Breast epithelium (tissue), 4 donors: ENCODE measurements at regions not wholly inside any gene's neighbourhood (a gene's known extent, or its start where the extent isn't known, plus 50 kb on each side); places are given as distances from the start of the nearest gene placed in this dataset.

ENCODE experiments used
- DNase-seq, 2 donors: peaks; one replicate each; pipeline ENCODE4 v3.0.0-alpha.2; 2019; ENCODE audit warnings: low spot score in 2 of 2
- H3K27ac ChIP-seq, 2 donors: fragments of 200-600 bp; sonication (generic) in 1 of 2; one replicate each; pipeline ENCODE4 v1.5.1; 2016 to 2019; ENCODE audit warnings: mild to moderate bottlenecking in 1 of 2
- H3K27me3 ChIP-seq, 2 donors: fragments of 200-600 bp; sonication (generic) in 1 of 2; one replicate each; pipeline versions ENCODE4 v1.5.1 to v1.6.0; 2017 to 2019; ENCODE audit warnings: control low read depth in 1 of 2, mild to moderate bottlenecking in 1 of 2
- H3K36me3 ChIP-seq: fragments of 200-600 bp; one replicate; pipeline ENCODE4 v1.5.1; 2019
- H3K4me1 ChIP-seq, 2 donors: fragments of 200-600 bp; sonication (generic); one replicate each; pipeline ENCODE4 v1.5.1; 2016 to 2019; ENCODE audit warnings: control low read depth in 1 of 2
- H3K4me3 ChIP-seq, 3 donors: fragments of 200-600 bp; sonication (generic); 1 replicate in 2 of 3; 2 replicates in 1 of 3; pipeline ENCODE4 v1.5.1; 2016 to 2019; ENCODE audit warnings: mild to moderate bottlenecking in 3 of 3, moderate library complexity in 2 of 3
- H3K9me3 ChIP-seq, 2 donors: fragments of 200-600 bp; sonication (generic) in 1 of 2; one replicate each; pipeline ENCODE4 v1.5.1; 2016 to 2019; ENCODE audit warnings: control low read depth in 1 of 2
- CTCF ChIP-seq, 3 donors: fragments of 450-650 bp; IDR thresholded peaks; one replicate each; pipeline ENCODE4 v1.5.1; 2016 to 2017; ENCODE audit warnings: antibody characterized with exemption in 3 of 3, mild to moderate bottlenecking in 3 of 3, moderate library complexity in 3 of 3
- POLR2A ChIP-seq: fragments of 450-650 bp; IDR thresholded peaks from one replicate; pipeline ENCODE4 v1.6.1; 2016; ENCODE audit warnings: antibody characterized with exemption, mild to moderate bottlenecking, moderate library complexity
- POLR2AphosphoS5 ChIP-seq, 3 donors: sonication (generic); formaldehyde crosslinking; IDR thresholded peaks; one replicate each; pipeline ENCODE4 v1.6.1; 2017; ENCODE audit warnings: antibody characterized with exemption in 3 of 3
- intact Hi-C: fragments of 100-400 bp; cut with DNase I; formaldehyde crosslinking; loops from one replicate; pipeline ENCODE4 v1.15.1; 2023; ENCODE audit warnings: low total_unique reads

- H3K4me3 ChIP-seq, result no peak overlapping the region
- H3K9me3 ChIP-seq, result no peaks in the 10 kb centered on the region
- TF ChIP-seq POLR2A, result no peak
- no peak for TF ChIP-seq CTCF (IDR thresholded peaks at IDR 0.05)
- TF ChIP-seq POLR2AphosphoS5 (IDR thresholded peaks at IDR 0.05), result no peak
- H3K4me1 ChIP-seq, result no peaks in the 10 kb centered on the region
- intact Hi-C loops, result no loop called here
- DNase-seq, result no peak
- H3K36me3 ChIP-seq, result no peaks in the 10 kb centered on the region
- H3K27me3 ChIP-seq, result peaks cover 0 to 6% of the 10 kb centered on the region in 2 donors
- no peak overlapping the region for H3K27ac ChIP-seq
Measured at GRCh38 chr6:167409694-167410093, 84.8 kb downstream of the TTLL2 start.

GRCh38 chr6:167410462-167410861, 85.6 kb downstream of the TTLL2 start:
- Histone ChIP-seq H3K27ac (no peak overlapping the region), H3K36me3 (no peaks in the 10 kb centered on the region), H3K27me3 (peaks cover 0 to 1% of the 10 kb centered on the region in 2 donors), H3K4me1 (no peaks in the 10 kb centered on the region), H3K4me3 (no peak overlapping the region), H3K9me3 (no peaks in the 10 kb centered on the region)
- DNase-seq, result no peak
- intact Hi-C loops, result no loop called here
- TF ChIP-seq CTCF (IDR thresholded peaks at IDR 0.05) (no peak), POLR2A (no peak), POLR2AphosphoS5 (IDR thresholded peaks at IDR 0.05) (no peak)

GRCh38 chr6:167412506-167412905, 87.6 kb downstream of the TTLL2 start:
- intact Hi-C loops, result no loop called here
- Histone ChIP-seq H3K27ac (no peak overlapping the region), H3K9me3 (no peaks in the 10 kb centered on the region)

DNA sequence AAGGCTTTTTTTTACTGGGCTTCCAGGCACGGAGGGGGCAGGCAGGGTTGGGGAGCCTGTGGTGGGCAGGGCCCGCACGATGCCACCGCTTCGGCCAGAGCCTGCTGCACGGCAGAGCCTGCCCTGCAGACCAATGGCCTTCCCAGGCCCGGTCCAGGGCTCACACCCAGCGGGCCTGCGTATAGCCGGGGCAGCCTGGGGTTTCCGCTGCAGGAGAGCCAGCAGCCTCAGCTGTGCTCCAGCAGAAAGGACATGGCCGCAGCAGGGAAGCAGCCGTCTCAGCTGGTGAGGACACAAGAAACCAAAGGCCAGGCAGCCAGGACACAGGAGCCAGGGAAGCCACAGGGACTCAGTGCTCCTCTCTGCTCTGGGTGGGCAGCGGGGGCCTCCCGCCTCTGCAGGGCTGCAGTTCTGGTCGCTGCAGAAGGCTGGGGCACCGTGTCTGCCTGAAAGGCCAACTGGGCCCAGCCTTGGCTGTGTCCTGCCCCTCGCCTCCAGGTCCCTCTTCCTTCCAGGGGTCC, 90.6 kb downstream of the TTLL2 start:
- Histone ChIP-seq H3K4me3 (no peak overlapping the region), H3K36me3 (no peaks in the 10 kb centered on the region), H3K27me3 (peaks cover 0 to 3% of the 10 kb centered on the region in 2 donors), H3K4me1 (no peaks in the 10 kb centered on the region), H3K9me3 (no peaks in the 10 kb centered on the region), H3K27ac (no peak overlapping the region)
- intact Hi-C loops, result no loop called here
- TF ChIP-seq POLR2A, result no peak
- no peak for TF ChIP-seq CTCF (IDR thresholded peaks at IDR 0.05)
- TF ChIP-seq POLR2AphosphoS5 (IDR thresholded peaks at IDR 0.05), result no peak
- DNase-seq, result no peak

More at GRCh38 chr6:167412506-167412905, 87.6 kb downstream of the TTLL2 start:
- Histone ChIP-seq H3K36me3 (no peaks in the 10 kb centered on the region), H3K4me3 (no peak overlapping the region), H3K27me3 (peaks cover 0 to 3% of the 10 kb centered on the region in 2 donors), H3K4me1 (no peaks in the 10 kb centered on the region)
- TF ChIP-seq POLR2AphosphoS5 (IDR thresholded peaks at IDR 0.05), result no peak
- TF ChIP-seq POLR2A, result no peak
- TF ChIP-seq CTCF (IDR thresholded peaks at IDR 0.05), result no peak
- DNase-seq, result no peak

DNA sequence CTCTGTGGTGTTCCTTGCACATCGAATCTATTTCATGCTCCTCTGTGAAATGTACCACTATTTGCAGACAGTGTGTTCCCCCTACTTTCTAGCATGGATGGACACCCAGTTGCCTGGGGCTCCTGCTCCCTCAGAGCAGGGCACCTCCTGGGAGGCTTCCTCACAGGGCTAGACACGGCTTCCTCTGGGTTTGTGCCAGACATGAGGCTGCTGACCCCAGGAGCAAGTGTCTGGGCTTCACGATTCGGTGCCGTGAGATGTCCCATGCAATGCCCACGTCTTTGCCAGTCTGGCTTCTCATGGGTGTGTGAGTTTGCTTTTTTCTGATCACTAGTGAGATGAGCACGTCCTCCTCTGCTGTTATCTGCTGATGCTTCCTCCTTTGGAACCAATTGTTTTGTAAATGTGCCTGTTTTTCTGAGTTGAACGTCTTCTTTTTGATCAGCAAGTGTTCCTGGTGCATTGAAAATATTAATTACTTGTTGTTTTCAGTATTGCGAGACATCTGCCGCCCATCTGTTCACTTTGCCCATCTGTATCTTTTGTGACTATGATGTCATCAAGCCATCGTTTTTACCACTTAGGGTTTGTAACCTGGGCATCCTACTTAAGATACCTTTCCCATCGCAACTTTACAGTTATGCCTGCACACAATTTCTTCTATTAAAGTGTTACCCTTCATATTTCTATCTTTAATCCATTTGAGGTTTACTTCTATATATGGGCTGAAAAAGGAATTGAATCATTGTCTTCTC, 92.0 kb downstream of the TTLL2 start:
- Histone ChIP-seq H3K4me3 (no peak overlapping the region), H3K27me3 (peaks cover 0 to 3% of the 10 kb centered on the region in 2 donors), H3K36me3 (no peaks in the 10 kb centered on the region), H3K4me1 (no peaks in the 10 kb centered on the region), H3K9me3 (no peaks in the 10 kb centered on the region), H3K27ac (no peak overlapping the region)
- DNase-seq, result no peak
- TF ChIP-seq POLR2AphosphoS5 (IDR thresholded peaks at IDR 0.05), result no peak
- no peak for TF ChIP-seq CTCF (IDR thresholded peaks at IDR 0.05)
- TF ChIP-seq POLR2A, result no peak
- intact Hi-C loops, result no loop called here
